GM12878 (cell line): ENCODE measurements at regions not wholly inside any gene's neighbourhood (a gene's known extent, or its start where the extent isn't known, plus 50 kb on each side); places are given as distances from the start of the nearest gene placed in this dataset.
A peak's percentile ranks its signal among the peaks of the same experiment; 100 is the strongest.

Experiments used
- ATAC-seq: fragments of 200-7000 bp; cut with Tn5 transposase; 3 replicates; pipeline ENCODE4 v1.9.1; 2020; ENCODE audit warnings: mild to moderate bottlenecking, moderate library complexity
- BruUV-seq: library from RNA; stranded (reverse); fragments of 400-500 nt; replicated peaks from 2 replicates; lab custom pipeline; 2021; lab: Mats Ljungman, UMichigan
- CTCF ChIA-PET: fragments of 300-600 bp; sonication (Branson Sonifier 250); formaldehyde crosslinking; extraction: SDS; loops from one replicate; lab custom pipeline; 2021; ENCODE audit warnings: inconsistent platforms; lab: Yijun Ruan, JAX
- POLR2A ChIA-PET: fragments of 350-600 bp; formaldehyde crosslinking; extraction: SDS; loops from one replicate; lab custom pipeline; 2021; ENCODE audit warnings: inconsistent platforms; lab: Charles Lee
- RAD21 ChIA-PET: fragments of 300-600 bp; sonication (Branson Sonifier 250); formaldehyde crosslinking; loops from one replicate; lab custom pipeline; 2023; ENCODE audit warnings: antibody characterized with exemption; ENCODE audit not compliant: unreplicated experiment; lab: Charles Lee
- SMC1A ChIA-PET: fragments of 300-600 bp; sonication (Branson Sonifier 250); formaldehyde crosslinking; loops from one replicate; lab custom pipeline; 2023; ENCODE audit not compliant: unreplicated experiment, uncharacterized antibody; lab: Charles Lee
- DNase-seq: peaks from one replicate; pipeline ENCODE4 v3.0.0-alpha.2; 2011; ENCODE audit warnings: low read depth, low spot score
- FAIRE-seq: peaks from 3 replicates; lab custom pipeline; 2011; peaks lifted over from hg19 to GRCh38; lab: Jason Lieb, UNC
- H2AFZ ChIP-seq: 2 replicates; pipeline ENCODE4 v1.6.0; 2011; ENCODE audit warnings: low read depth, low read length, control low read depth; ENCODE audit not compliant: control insufficient read depth
- H3K27ac ChIP-seq: 2 replicates; pipeline ENCODE4 v1.5.1; 2011; ENCODE audit warnings: control low read depth; ENCODE audit not compliant: control insufficient read depth, insufficient read depth
- H3K27me3 ChIP-seq, 2 experiments: replicated peaks in 1 of 2; 2 replicates each; pipeline versions ENCODE4 v1.6.0 to v1.6.1; 2011; ENCODE audit warnings: low read length in 1 of 2; ENCODE audit not compliant: control insufficient read depth in 2 of 2, insufficient read depth in 2 of 2
- H3K36me3 ChIP-seq, 2 experiments: 2 replicates each; pipeline ENCODE4 v1.5.1; 2011; ENCODE audit warnings: low read length in 1 of 2; ENCODE audit not compliant: control insufficient read depth in 2 of 2, insufficient read depth in 2 of 2
- H3K4me1 ChIP-seq: 2 replicates; pipeline ENCODE4 v1.6.1; 2011; ENCODE audit warnings: mild to moderate bottlenecking, low read length, moderate library complexity, mixed read lengths; ENCODE audit not compliant: control insufficient read depth, insufficient read depth
- H3K4me2 ChIP-seq: 2 replicates; pipeline ENCODE4 v1.6.0; 2011; ENCODE audit warnings: control low read depth; ENCODE audit not compliant: control insufficient read depth, insufficient read depth
- H3K4me3 ChIP-seq: fragments of 200-600 bp; sonication (generic); 2 replicates; pipeline ENCODE4 v1.5.1; 2016
- H3K79me2 ChIP-seq: 2 replicates; pipeline ENCODE4 v1.6.0; 2011; ENCODE audit warnings: low read length; ENCODE audit not compliant: control insufficient read depth, insufficient read depth
- H3K9ac ChIP-seq: 2 replicates; pipeline ENCODE4 v1.8.0; 2011; ENCODE audit warnings: low read length, control low read depth, mixed read lengths; ENCODE audit not compliant: control insufficient read depth, insufficient read depth
- H3K9me3 ChIP-seq: replicated peaks from 3 replicates; pipeline ENCODE4 v1.5.1; 2011; ENCODE audit warnings: mild to moderate bottlenecking, low read length; ENCODE audit not compliant: control insufficient read depth, insufficient read depth
- H4K20me1 ChIP-seq: 2 replicates; pipeline ENCODE4 v1.6.0; 2011; ENCODE audit not compliant: control insufficient read depth, insufficient read depth
- ASH2L ChIP-seq: fragments of 300-600, 200-600 bp; sonication (generic); IDR thresholded peaks from 2 replicates; pipeline ENCODE4 v1.6.1; 2017; ENCODE audit warnings: low read depth, mild to moderate bottlenecking, borderline replicate concordance
- HDGF ChIP-seq: fragments of 450-650 bp; IDR thresholded peaks from 2 replicates; pipeline ENCODE4 v1.6.1; 2016; ENCODE audit warnings: antibody characterized with exemption
- KAT2A ChIP-seq: conservative IDR thresholded peaks from 2 replicates; pipeline ENCODE4 v1.6.1; 2011; ENCODE audit warnings: low read depth, low read length; ENCODE audit not compliant: control insufficient read depth
- MXI1 ChIP-seq: fragments of 150-350 bp; IDR thresholded peaks from 2 replicates; pipeline ENCODE4 v1.6.1; 2011; ENCODE audit warnings: low read depth, mild to moderate bottlenecking, inconsistent platforms, low read length, improper control_type of control experiment
- SIX5 ChIP-seq: IDR thresholded peaks from 2 replicates; pipeline ENCODE4 v1.6.1; 2011; ENCODE audit warnings: mild to moderate bottlenecking, low read depth, low read length, moderate library complexity; ENCODE audit not compliant: severe bottlenecking
- ZNF384 ChIP-seq: IDR thresholded peaks from 2 replicates; pipeline ENCODE4 v1.6.1; 2012; ENCODE audit warnings: low read depth, mild to moderate bottlenecking, low read length, improper control_type of control experiment, borderline replicate concordance
- WGBS: methylation state at CpG from one replicate; pipeline ENCODE4 v1.1.6; 2016; ENCODE audit warnings: low lambda C conversion rate; ENCODE audit not compliant: insufficient replicate concordance, insufficient coverage; ENCODE audit errors: missing lambda C conversion rate; 5-methylcytosine and 5-hydroxymethylcytosine counted together
- in situ Hi-C: fragments of 300-500 bp; cut with MboI; formaldehyde crosslinking; loops from 9 replicates; pipeline ENCODE4 v1.14.3; 2018; ENCODE audit warnings: mixed read lengths
- intact Hi-C: fragments of 100-400 bp; cut with micrococcal nuclease; formaldehyde crosslinking; loops from one replicate; pipeline ENCODE4 v1.14.2; 2022; ENCODE audit not compliant: unreplicated experiment
- TF ChIP-seq, protein P1 (sequence below): fragments of 450-650 bp; IDR thresholded peaks from 2 replicates; pipeline ENCODE4 v1.6.1; 2017; ENCODE audit warnings: mild to moderate bottlenecking, low read depth, inconsistent platforms; ENCODE audit not compliant: poor library complexity, severe bottlenecking
- TF ChIP-seq, protein P2 (sequence below): IDR thresholded peaks from 2 replicates; pipeline ENCODE4 v1.6.1; 2011; ENCODE audit warnings: mild to moderate bottlenecking, low read depth, low read length, moderate library complexity; ENCODE audit not compliant: insufficient replicate concordance
- TF ChIP-seq, protein P3 (sequence below): fragments of 450-650 bp; IDR thresholded peaks from 2 replicates; pipeline ENCODE4 v1.6.1; 2016; ENCODE audit warnings: mild to moderate bottlenecking, moderate library complexity, borderline replicate concordance
- TF ChIP-seq, protein P4 (sequence below): fragments of 450-650 bp; formaldehyde crosslinking; IDR thresholded peaks from 2 replicates; pipeline ENCODE4 v1.5.0; 2022; ENCODE audit warnings: mild to moderate bottlenecking, missing genetic modification characterization

- TF ChIP-seq, protein P1, sequence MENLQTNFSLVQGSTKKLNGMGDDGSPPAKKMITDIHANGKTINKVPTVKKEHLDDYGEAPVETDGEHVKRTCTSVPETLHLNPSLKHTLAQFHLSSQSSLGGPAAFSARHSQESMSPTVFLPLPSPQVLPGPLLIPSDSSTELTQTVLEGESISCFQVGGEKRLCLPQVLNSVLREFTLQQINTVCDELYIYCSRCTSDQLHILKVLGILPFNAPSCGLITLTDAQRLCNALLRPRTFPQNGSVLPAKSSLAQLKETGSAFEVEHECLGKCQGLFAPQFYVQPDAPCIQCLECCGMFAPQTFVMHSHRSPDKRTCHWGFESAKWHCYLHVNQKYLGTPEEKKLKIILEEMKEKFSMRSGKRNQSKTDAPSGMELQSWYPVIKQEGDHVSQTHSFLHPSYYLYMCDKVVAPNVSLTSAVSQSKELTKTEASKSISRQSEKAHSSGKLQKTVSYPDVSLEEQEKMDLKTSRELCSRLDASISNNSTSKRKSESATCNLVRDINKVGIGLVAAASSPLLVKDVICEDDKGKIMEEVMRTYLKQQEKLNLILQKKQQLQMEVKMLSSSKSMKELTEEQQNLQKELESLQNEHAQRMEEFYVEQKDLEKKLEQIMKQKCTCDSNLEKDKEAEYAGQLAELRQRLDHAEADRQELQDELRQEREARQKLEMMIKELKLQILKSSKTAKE, result no peak
Measured at GRCh38 chr16:51434567-51435198, 283.6 kb upstream of the SALL1 start (continued).

DNA sequence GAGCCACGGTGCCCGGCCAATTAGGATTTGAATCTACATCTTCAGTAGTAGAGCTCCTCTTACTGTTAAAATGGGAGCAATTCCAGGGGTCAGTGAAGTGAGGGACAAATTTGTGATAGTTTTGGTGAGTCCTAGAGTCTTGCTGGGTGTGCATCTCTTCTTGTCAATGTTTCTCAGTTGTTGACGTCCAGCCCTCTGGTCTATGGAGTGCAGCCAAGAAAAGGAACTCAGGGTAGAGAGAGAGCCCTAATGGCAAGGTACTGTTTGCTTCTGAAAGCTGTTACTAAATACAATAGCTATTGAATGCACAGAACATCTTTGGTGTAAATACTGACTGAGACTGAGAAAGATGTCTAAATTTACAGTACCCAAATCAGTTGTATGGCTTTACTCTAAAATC, 282.5 kb upstream of the SALL1 start:
- CTCF ChIA-PET, result no interaction called here
- Histone ChIP-seq H3K4me1 (no peaks in the 10 kb centered on the region), H3K27ac (no peak overlapping the region), H3K4me2 (no peak overlapping the region), H3K4me3 (no peak overlapping the region), H3K27me3 (no peaks in the 10 kb centered on the region), H3K9ac (no peak overlapping the region), H4K20me1 (no peaks in the 10 kb centered on the region), H3K79me2 (no peaks in the 10 kb centered on the region), H3K36me3 (no peaks in the 10 kb centered on the region), H2AFZ (no peak overlapping the region), H3K9me3 (no peaks in the 10 kb centered on the region)
- in situ Hi-C loops (no loop called here), intact Hi-C loops (no loop called here)
- 0 out of 3 replicates have a peak, but pooled peaks have one; percentile 26 for ATAC-seq
- SMC1A ChIA-PET, result interaction anchor here (0.6 kb wide), 1 partner anchor 297 kb away, joined by 3 read pairs; no protein-coding TSS in a partner anchor
- no TSS peak for BruUV-seq
- WGBS, result 35% methylated on average over 3 of the region's 3 CpGs
- no peak for FAIRE-seq
- no peak for DNase-seq
- POLR2A ChIA-PET, result interaction anchor here (0.5 to 0.6 kb wide), 2 partner anchors 78 to 1050 kb away, joined by 5 to 6 read pairs; no protein-coding TSS in a partner anchor
- RAD21 ChIA-PET, result no interaction called here
- TF ChIP-seq MXI1, result no peak
- TF ChIP-seq, protein P2, sequence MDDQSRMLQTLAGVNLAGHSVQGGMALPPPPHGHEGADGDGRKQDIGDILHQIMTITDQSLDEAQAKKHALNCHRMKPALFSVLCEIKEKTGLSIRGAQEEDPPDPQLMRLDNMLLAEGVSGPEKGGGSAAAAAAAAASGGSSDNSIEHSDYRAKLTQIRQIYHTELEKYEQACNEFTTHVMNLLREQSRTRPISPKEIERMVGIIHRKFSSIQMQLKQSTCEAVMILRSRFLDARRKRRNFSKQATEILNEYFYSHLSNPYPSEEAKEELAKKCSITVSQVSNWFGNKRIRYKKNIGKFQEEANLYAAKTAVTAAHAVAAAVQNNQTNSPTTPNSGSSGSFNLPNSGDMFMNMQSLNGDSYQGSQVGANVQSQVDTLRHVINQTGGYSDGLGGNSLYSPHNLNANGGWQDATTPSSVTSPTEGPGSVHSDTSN, result no peak
- no peak for TF ChIP-seq ASH2L
- TF ChIP-seq ZNF384, result no peak
- TF ChIP-seq, protein P3, sequence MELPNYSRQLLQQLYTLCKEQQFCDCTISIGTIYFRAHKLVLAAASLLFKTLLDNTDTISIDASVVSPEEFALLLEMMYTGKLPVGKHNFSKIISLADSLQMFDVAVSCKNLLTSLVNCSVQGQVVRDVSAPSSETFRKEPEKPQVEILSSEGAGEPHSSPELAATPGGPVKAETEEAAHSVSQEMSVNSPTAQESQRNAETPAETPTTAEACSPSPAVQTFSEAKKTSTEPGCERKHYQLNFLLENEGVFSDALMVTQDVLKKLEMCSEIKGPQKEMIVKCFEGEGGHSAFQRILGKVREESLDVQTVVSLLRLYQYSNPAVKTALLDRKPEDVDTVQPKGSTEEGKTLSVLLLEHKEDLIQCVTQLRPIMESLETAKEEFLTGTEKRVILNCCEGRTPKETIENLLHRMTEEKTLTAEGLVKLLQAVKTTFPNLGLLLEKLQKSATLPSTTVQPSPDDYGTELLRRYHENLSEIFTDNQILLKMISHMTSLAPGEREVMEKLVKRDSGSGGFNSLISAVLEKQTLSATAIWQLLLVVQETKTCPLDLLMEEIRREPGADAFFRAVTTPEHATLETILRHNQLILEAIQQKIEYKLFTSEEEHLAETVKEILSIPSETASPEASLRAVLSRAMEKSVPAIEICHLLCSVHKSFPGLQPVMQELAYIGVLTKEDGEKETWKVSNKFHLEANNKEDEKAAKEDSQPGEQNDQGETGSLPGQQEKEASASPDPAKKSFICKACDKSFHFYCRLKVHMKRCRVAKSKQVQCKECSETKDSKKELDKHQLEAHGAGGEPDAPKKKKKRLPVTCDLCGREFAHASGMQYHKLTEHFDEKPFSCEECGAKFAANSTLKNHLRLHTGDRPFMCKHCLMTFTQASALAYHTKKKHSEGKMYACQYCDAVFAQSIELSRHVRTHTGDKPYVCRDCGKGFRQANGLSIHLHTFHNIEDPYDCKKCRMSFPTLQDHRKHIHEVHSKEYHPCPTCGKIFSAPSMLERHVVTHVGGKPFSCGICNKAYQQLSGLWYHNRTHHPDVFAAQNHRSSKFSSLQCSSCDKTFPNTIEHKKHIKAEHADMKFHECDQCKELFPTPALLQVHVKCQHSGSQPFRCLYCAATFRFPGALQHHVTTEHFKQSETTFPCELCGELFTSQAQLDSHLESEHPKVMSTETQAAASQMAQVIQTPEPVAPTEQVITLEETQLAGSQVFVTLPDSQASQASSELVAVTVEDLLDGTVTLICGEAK, result no peak
- TF ChIP-seq HDGF, result no peak
- TF ChIP-seq, protein P4, sequence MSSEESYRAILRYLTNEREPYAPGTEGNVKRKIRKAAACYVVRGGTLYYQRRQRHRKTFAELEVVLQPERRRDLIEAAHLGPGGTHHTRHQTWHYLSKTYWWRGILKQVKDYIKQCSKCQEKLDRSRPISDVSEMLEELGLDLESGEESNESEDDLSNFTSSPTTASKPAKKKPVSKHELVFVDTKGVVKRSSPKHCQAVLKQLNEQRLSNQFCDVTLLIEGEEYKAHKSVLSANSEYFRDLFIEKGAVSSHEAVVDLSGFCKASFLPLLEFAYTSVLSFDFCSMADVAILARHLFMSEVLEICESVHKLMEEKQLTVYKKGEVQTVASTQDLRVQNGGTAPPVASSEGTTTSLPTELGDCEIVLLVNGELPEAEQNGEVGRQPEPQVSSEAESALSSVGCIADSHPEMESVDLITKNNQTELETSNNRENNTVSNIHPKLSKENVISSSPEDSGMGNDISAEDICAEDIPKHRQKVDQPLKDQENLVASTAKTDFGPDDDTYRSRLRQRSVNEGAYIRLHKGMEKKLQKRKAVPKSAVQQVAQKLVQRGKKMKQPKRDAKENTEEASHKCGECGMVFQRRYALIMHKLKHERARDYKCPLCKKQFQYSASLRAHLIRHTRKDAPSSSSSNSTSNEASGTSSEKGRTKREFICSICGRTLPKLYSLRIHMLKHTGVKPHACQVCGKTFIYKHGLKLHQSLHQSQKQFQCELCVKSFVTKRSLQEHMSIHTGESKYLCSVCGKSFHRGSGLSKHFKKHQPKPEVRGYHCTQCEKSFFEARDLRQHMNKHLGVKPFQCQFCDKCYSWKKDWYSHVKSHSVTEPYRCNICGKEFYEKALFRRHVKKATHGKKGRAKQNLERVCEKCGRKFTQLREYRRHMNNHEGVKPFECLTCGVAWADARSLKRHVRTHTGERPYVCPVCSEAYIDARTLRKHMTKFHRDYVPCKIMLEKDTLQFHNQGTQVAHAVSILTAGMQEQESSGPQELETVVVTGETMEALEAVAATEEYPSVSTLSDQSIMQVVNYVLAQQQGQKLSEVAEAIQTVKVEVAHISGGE (CRISPR knock-in tag), result no peak
- TF ChIP-seq SIX5, result no peak
- TF ChIP-seq KAT2A, result no peak
